Thoracic aorta (tissue), 2 donors: ENCODE measurements at regions not wholly inside any gene's neighbourhood (a gene's known extent, or its start where the extent isn't known, plus 50 kb on each side); places are given as distances from the start of the nearest gene placed in this dataset.

ENCODE experiments used
- ATAC-seq: fragments of 150-250 bp; one replicate; pipeline ENCODE4 v1.8.0; 2017; ENCODE audit warnings: low read depth; ENCODE audit not compliant: insufficient number of reproducible peaks, low FRiP score
- DNase-seq: peaks from one replicate; pipeline ENCODE4 v3.0.0-alpha.2; 2020; ENCODE audit warnings: low spot score
- H3K27ac ChIP-seq, 2 donors: fragments of 200-600 bp; sonication (generic); 1 replicate in 1 of 2; 2 replicates in 1 of 2; pipeline ENCODE4 v1.5.1; 2016; ENCODE audit warnings: mild to moderate bottlenecking in 2 of 2, moderate library complexity in 2 of 2
- H3K27me3 ChIP-seq: fragments of 200-600 bp; sonication (generic); replicated peaks from 2 replicates; pipeline ENCODE4 v1.6.0; 2016; ENCODE audit warnings: mild to moderate bottlenecking; ENCODE audit not compliant: insufficient read depth
- H3K36me3 ChIP-seq: fragments of 200-600 bp; sonication (generic); one replicate; pipeline ENCODE4 v1.5.1; 2016
- H3K4me1 ChIP-seq, 2 donors: fragments of 200-600 bp; sonication (generic); 1 replicate in 1 of 2; 2 replicates in 1 of 2; pipeline versions ENCODE4 v1.5.1 to v1.6.0; 2016; ENCODE audit warnings: low read depth in 2 of 2, mild to moderate bottlenecking in 1 of 2; ENCODE audit not compliant: control insufficient read depth in 1 of 2
- H3K4me3 ChIP-seq: fragments of 200-600 bp; sonication (generic); 2 replicates; pipeline ENCODE4 v1.5.1; 2016; ENCODE audit warnings: mild to moderate bottlenecking
- H3K9me3 ChIP-seq: fragments of 200-600 bp; sonication (generic); 2 replicates; pipeline ENCODE4 v1.5.1; 2016
- CTCF ChIP-seq: fragments of 200-600 bp; sonication (generic); IDR thresholded peaks from one replicate; pipeline ENCODE4 v1.5.1; 2019; ENCODE audit warnings: antibody characterized with exemption

GRCh38 chr3:110711851-110712516 lies 359.6 kb upstream of the NECTIN3 start:
- H3K36me3 ChIP-seq: no peaks in the 10 kb centered on the region
- H3K27me3 ChIP-seq: no peaks in the 10 kb centered on the region
- DNase-seq (no peak), ATAC-seq (no peak)
- no peak overlapping the region for H3K27ac ChIP-seq
- H3K4me3 ChIP-seq: no peak overlapping the region
- no peak for TF ChIP-seq CTCF
- H3K4me1 ChIP-seq: no peaks in the 10 kb centered on the region
- H3K9me3 ChIP-seq: no peaks in the 10 kb centered on the region

- no peak for ATAC-seq
Observed at GRCh38 chr3:110727056-110727455, 344.6 kb upstream of the NECTIN3 start.

DNA sequence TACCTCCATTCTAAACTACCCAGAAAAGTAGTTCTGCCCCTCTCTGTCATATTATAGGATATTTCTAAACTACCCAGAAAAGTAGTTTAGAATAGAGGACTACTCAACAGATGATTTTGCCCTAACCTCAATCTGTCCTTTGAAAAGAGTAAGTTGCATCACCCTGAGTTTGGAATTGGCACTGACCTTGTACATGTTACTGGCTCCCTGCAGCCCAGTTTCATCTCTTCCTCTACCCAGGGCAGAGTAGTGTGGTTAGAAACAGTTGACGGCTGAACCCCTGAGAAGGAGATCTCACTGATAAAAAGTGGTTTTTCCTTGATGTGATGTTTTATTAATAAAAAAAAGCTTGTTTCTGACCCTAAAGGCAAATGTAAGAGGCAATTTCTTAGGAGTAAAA lies 340.5 kb upstream of the NECTIN3 start:
- Histone ChIP-seq H3K27me3 (no peaks in the 10 kb centered on the region), H3K27ac (no peak overlapping the region), H3K4me3 (no peak overlapping the region), H3K36me3 (no peaks in the 10 kb centered on the region), H3K4me1 (no peaks in the 10 kb centered on the region), H3K9me3 (no peaks in the 10 kb centered on the region)
- ATAC-seq (no peak), DNase-seq (no peak)
- no peak for TF ChIP-seq CTCF

More at GRCh38 chr3:110727056-110727455, 344.6 kb upstream of the NECTIN3 start:
- no peak overlapping the region for H3K4me3 ChIP-seq
- H3K27me3 ChIP-seq: no peaks in the 10 kb centered on the region
- no peak for TF ChIP-seq CTCF
- no peaks in the 10 kb centered on the region for H3K9me3 ChIP-seq
- no peaks in the 10 kb centered on the region for H3K4me1 ChIP-seq
- no peak for DNase-seq
- H3K36me3 ChIP-seq: no peaks in the 10 kb centered on the region
- H3K27ac ChIP-seq: no peak overlapping the region

DNA sequence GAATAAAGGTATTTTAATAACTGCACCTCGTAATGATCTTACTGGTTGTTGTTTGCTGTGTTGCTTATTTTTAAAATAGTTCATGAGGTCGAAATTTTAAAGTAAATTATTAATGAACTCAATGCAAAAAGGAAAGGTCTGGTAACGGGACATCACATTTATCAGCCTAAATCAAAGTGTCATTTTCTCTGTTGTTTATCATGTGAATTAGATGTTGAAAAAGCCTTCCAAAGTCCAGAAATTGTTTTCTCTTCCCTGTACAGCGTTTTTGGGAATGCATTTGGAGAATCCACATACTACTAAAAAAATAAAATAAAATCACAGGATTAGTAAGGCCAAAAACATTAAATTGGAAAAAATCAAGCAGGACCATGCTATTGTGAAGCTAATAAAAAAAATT lies 339.2 kb upstream of the NECTIN3 start:
- ATAC-seq (no peak), DNase-seq (no peak)
- no peak overlapping the region for H3K4me3 ChIP-seq
- no peak for TF ChIP-seq CTCF
- H3K9me3 ChIP-seq: no peaks in the 10 kb centered on the region
- no peak overlapping the region for H3K27ac ChIP-seq
- no peaks in the 10 kb centered on the region for H3K27me3 ChIP-seq
- H3K4me1 ChIP-seq: no peaks in the 10 kb centered on the region
- no peaks in the 10 kb centered on the region for H3K36me3 ChIP-seq

DNA sequence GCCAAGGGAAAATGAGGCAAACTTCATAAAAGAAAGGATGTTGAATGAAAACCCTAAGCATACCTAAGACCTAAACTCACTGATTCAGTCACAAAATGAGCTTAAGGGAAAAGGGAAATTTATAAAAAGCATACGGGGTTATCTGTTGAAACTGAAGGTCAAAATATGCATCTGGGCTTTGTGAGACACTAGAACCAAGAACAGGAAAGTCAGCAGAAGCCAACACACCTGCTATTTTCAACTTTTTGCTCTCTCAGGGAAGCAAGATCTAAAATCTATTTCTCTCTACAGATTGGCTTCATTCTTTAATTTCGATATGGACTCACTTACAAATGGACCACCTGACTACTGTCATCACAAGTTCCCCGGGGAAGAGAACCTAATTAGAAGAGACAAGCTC lies 338.6 kb upstream of the NECTIN3 start:
- H3K4me3 ChIP-seq: no peak overlapping the region

More for the DNA sequence above, 338.6 kb upstream of the NECTIN3 start:
- ATAC-seq: no peak
- no peaks in the 10 kb centered on the region for H3K27me3 ChIP-seq
- DNase-seq: no peak
- no peaks in the 10 kb centered on the region for H3K4me1 ChIP-seq
- no peaks in the 10 kb centered on the region for H3K9me3 ChIP-seq
- TF ChIP-seq CTCF: no peak
- no peak overlapping the region for H3K27ac ChIP-seq
- no peaks in the 10 kb centered on the region for H3K36me3 ChIP-seq
